DND-41 (cell line): ENCODE measurements at regions not wholly inside any gene's neighbourhood (a gene's known extent, or its start where the extent isn't known, plus 50 kb on each side); places are given as distances from the start of the nearest gene placed in this dataset.

Experiments
- ATAC-seq: fragments of 200-7000 bp; cut with Tn5 transposase; 3 replicates; pipeline ENCODE4 v1.9.1; 2021; ENCODE audit warnings: low read depth; ENCODE audit not compliant: insufficient read depth
- DNase-seq: peaks from one replicate; pipeline ENCODE4 v3.0.0-alpha.2; 2020
- H2AFZ ChIP-seq: 2 replicates; pipeline ENCODE4 v1.6.0; 2012; ENCODE audit warnings: low read depth, low read length
- H3K27ac ChIP-seq: 2 replicates; pipeline ENCODE4 v1.5.1; 2012; ENCODE audit warnings: low read length, inconsistent platforms
- H3K27me3 ChIP-seq: fragments of 200-600 bp; sonication (generic); 2 replicates; pipeline ENCODE4 v1.6.0; 2012; ENCODE audit warnings: low read length, mild to moderate bottlenecking, inconsistent platforms; ENCODE audit not compliant: insufficient read depth, poor library complexity
- H3K36me3 ChIP-seq: 2 replicates; pipeline ENCODE4 v1.5.1; 2012; ENCODE audit warnings: low read length, inconsistent platforms; ENCODE audit not compliant: insufficient read depth
- H3K4me1 ChIP-seq: 2 replicates; pipeline ENCODE4 v1.5.1; 2012; ENCODE audit warnings: mild to moderate bottlenecking, low read length; ENCODE audit not compliant: insufficient read depth
- H3K4me2 ChIP-seq: 2 replicates; pipeline ENCODE4 v1.6.0; 2012; ENCODE audit warnings: mild to moderate bottlenecking, moderate library complexity, low read length, inconsistent platforms; ENCODE audit not compliant: insufficient read depth
- H3K4me3 ChIP-seq, 2 experiments: fragments of 200-600 bp in 1 of 2; shearing (Covaris generic) in 1 of 2; 2 replicates each; pipeline ENCODE4 v1.5.1; 2012 to 2016; ENCODE audit warnings: inconsistent platforms in 2 of 2, low read length in 2 of 2, mild to moderate bottlenecking in 2 of 2, low read depth in 1 of 2, moderate library complexity in 1 of 2
- H3K79me2 ChIP-seq: 2 replicates; pipeline ENCODE4 v1.6.0; 2012; ENCODE audit warnings: low read length, inconsistent platforms; ENCODE audit not compliant: insufficient read depth
- H3K9ac ChIP-seq: 2 replicates; pipeline ENCODE4 v1.6.0; 2012; ENCODE audit warnings: low read depth, mild to moderate bottlenecking, inconsistent platforms, low read length, moderate library complexity
- H3K9me3 ChIP-seq: 2 replicates; pipeline ENCODE4 v1.5.1; 2012; ENCODE audit warnings: low read length, moderate library complexity, mild to moderate bottlenecking, inconsistent platforms; ENCODE audit not compliant: insufficient read depth, severe bottlenecking
- H4K20me1 ChIP-seq: 2 replicates; pipeline ENCODE4 v1.6.0; 2012; ENCODE audit warnings: low read length; ENCODE audit not compliant: insufficient read depth
- EZH2 ChIP-seq: IDR thresholded peaks from 3 replicates; pipeline ENCODE4 v1.6.1; 2012; ENCODE audit warnings: borderline replicate concordance, low read depth, mild to moderate bottlenecking, moderate library complexity, low read length, inconsistent platforms; ENCODE audit not compliant: severe bottlenecking
- TF ChIP-seq, protein P1 (sequence below): IDR thresholded peaks from 2 replicates; pipeline ENCODE4 v1.5.1; 2012; ENCODE audit warnings: borderline replicate concordance, low read length, moderate library complexity, mild to moderate bottlenecking; ENCODE audit not compliant: poor library complexity, severe bottlenecking; ENCODE audit errors: extremely low read depth

DNA sequence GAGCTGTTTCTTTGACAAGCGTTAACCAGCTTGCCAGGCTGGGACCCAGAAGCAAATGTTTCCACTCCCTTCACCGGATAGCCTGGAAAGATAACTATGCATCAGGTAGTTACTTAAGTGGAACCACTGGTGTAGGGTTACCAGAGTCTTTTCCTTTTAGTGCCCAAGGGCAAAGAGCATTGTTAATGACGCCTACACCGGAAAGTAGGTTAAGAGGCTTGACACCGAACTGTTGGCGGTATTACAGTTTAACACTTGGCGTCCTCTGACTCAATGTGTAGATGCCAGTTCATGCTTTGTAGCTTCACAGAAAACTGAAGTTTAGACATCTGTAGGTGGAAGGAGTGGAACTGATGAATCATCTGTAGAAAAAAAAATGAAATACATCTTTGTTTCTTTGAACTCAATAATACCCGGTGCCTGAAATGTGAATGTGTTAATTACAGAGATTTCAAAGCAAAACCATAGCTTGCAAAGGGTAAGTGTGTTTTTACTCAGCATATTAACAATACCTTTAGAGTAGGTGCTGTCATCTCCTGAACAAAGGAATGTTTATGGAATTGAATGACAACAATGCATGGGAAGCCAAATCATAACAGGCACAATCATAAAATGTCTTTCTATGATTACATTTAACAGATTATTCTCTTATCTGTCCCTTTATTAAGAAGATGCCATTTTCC, 426.7 kb upstream of the SALL1 start:
- Histone ChIP-seq H3K9me3 (no peaks in the 10 kb centered on the region), H2AFZ (no peak overlapping the region), H3K36me3 (no peaks in the 10 kb centered on the region), H3K4me3 (no peak overlapping the region), H3K4me1 (no peaks in the 10 kb centered on the region), H3K27me3 (no peaks in the 10 kb centered on the region), H3K79me2 (no peaks in the 10 kb centered on the region), H3K4me2 (no peak overlapping the region), H3K27ac (no peak overlapping the region), H4K20me1 (no peaks in the 10 kb centered on the region), H3K9ac (no peak overlapping the region)
- TF ChIP-seq EZH2: no peak
- TF ChIP-seq, protein P1, sequence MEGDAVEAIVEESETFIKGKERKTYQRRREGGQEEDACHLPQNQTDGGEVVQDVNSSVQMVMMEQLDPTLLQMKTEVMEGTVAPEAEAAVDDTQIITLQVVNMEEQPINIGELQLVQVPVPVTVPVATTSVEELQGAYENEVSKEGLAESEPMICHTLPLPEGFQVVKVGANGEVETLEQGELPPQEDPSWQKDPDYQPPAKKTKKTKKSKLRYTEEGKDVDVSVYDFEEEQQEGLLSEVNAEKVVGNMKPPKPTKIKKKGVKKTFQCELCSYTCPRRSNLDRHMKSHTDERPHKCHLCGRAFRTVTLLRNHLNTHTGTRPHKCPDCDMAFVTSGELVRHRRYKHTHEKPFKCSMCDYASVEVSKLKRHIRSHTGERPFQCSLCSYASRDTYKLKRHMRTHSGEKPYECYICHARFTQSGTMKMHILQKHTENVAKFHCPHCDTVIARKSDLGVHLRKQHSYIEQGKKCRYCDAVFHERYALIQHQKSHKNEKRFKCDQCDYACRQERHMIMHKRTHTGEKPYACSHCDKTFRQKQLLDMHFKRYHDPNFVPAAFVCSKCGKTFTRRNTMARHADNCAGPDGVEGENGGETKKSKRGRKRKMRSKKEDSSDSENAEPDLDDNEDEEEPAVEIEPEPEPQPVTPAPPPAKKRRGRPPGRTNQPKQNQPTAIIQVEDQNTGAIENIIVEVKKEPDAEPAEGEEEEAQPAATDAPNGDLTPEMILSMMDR: no peak
- DNase-seq: no peak
- no peak for ATAC-seq

DNA sequence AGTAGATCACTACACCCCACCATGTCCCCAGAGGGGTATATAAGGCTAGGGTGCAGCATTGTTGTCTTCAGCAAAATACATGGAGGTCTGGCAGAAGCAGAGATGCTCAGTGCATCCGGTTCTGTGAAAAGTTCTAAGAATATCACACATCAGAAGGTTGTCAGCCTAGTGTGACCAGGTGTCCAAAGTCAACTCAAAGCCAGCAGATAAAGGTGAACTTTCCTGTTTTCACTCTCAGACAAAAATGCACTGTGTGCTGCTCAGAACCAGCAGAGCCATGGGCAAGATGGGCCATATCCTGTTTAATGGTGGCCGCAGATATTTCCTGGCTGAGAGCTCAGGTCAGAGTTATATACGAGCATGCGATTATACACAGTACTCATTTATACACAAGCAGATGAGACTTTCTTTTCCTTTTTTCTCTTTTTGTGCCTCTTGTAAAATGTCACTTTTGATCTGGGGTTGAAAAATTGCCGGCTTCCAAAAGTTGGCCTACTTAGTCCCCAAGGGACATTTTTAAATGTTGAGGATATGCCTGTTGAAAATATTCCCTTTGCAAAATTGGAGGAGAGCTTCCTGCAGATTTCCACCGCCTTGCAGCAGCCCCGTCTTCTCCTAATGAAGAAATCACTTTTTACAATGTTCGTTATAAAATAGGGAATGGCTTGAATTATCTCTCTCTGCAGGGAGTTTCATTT, 425.6 kb upstream of the SALL1 start:
- Histone ChIP-seq H3K9ac (no peak overlapping the region), H3K36me3 (no peaks in the 10 kb centered on the region), H3K27me3 (no peaks in the 10 kb centered on the region), H3K9me3 (no peaks in the 10 kb centered on the region), H3K4me1 (no peaks in the 10 kb centered on the region), H3K79me2 (no peaks in the 10 kb centered on the region), H3K4me3 (no peak overlapping the region), H3K4me2 (no peak overlapping the region), H2AFZ (no peak overlapping the region), H3K27ac (no peak overlapping the region), H4K20me1 (no peaks in the 10 kb centered on the region)
- DNase-seq: no peak
- no peak for ATAC-seq
- no peak for TF ChIP-seq EZH2
- TF ChIP-seq, protein P1: no peak

DNA sequence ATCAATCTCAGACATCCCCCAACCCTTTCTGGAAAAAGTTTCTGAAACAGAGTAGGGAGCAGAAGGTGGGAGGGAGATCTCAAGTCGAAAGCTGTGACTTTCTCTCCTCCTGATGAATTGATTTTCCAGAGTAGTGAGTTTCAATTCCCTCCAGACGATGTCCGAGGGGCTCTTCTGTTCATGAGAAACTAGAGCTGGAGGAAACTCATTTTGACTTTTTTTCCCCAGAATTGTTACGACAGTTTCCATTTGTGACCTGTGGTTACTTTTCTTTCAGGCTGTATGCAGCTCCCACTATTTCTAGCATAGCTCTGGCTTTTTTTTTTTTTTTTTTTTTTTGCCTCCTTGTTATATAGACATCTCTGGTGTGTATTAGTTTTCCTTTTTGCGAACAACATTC, 422.1 kb upstream of the SALL1 start:
- H4K20me1 ChIP-seq: no peaks in the 10 kb centered on the region
- H3K36me3 ChIP-seq: no peaks in the 10 kb centered on the region
- H3K79me2 ChIP-seq: no peaks in the 10 kb centered on the region
- TF ChIP-seq EZH2: no peak
- TF ChIP-seq, protein P1: no peak
- no peaks in the 10 kb centered on the region for H3K9me3 ChIP-seq
- H3K4me3 ChIP-seq: no peak overlapping the region
- H3K27ac ChIP-seq: no peak overlapping the region
- no peaks in the 10 kb centered on the region for H3K4me1 ChIP-seq
- no peak overlapping the region for H3K9ac ChIP-seq
- ATAC-seq: no peak
- H3K27me3 ChIP-seq: no peaks in the 10 kb centered on the region
- H3K4me2 ChIP-seq: no peak overlapping the region
- no peak for DNase-seq
- H2AFZ ChIP-seq: no peak overlapping the region
